GM12878 (cell line): ENCODE measurements at regions not wholly inside any gene's neighbourhood (a gene's known extent, or its start where the extent isn't known, plus 50 kb on each side); places are given as distances from the start of the nearest gene placed in this dataset.

Experiments used
- ATAC-seq: fragments of 200-7000 bp; cut with Tn5 transposase; 3 replicates; pipeline ENCODE4 v1.9.1; 2020; ENCODE audit warnings: mild to moderate bottlenecking, moderate library complexity
- BruUV-seq: library from RNA; stranded (reverse); fragments of 400-500 nt; replicated peaks from 2 replicates; lab custom pipeline; 2021; lab: Mats Ljungman, UMichigan
- CTCF ChIA-PET: fragments of 300-600 bp; sonication (Branson Sonifier 250); formaldehyde crosslinking; extraction: SDS; loops from one replicate; lab custom pipeline; 2021; ENCODE audit warnings: inconsistent platforms; lab: Yijun Ruan, JAX
- POLR2A ChIA-PET: fragments of 350-600 bp; formaldehyde crosslinking; extraction: SDS; loops from one replicate; lab custom pipeline; 2021; ENCODE audit warnings: inconsistent platforms; lab: Charles Lee
- RAD21 ChIA-PET: fragments of 300-600 bp; sonication (Branson Sonifier 250); formaldehyde crosslinking; loops from one replicate; lab custom pipeline; 2023; ENCODE audit warnings: antibody characterized with exemption; ENCODE audit not compliant: unreplicated experiment; lab: Charles Lee
- SMC1A ChIA-PET: fragments of 300-600 bp; sonication (Branson Sonifier 250); formaldehyde crosslinking; loops from one replicate; lab custom pipeline; 2023; ENCODE audit not compliant: unreplicated experiment, uncharacterized antibody; lab: Charles Lee
- DNase-seq: peaks from one replicate; pipeline ENCODE4 v3.0.0-alpha.2; 2011; ENCODE audit warnings: low read depth, low spot score
- FAIRE-seq: peaks from 3 replicates; lab custom pipeline; 2011; peaks lifted over from hg19 to GRCh38; lab: Jason Lieb, UNC
- H2AFZ ChIP-seq: 2 replicates; pipeline ENCODE4 v1.6.0; 2011; ENCODE audit warnings: low read depth, low read length, control low read depth; ENCODE audit not compliant: control insufficient read depth
- H3K27ac ChIP-seq: 2 replicates; pipeline ENCODE4 v1.5.1; 2011; ENCODE audit warnings: control low read depth; ENCODE audit not compliant: control insufficient read depth, insufficient read depth
- H3K27me3 ChIP-seq, 2 experiments: replicated peaks in 1 of 2; 2 replicates each; pipeline versions ENCODE4 v1.6.0 to v1.6.1; 2011; ENCODE audit warnings: low read length in 1 of 2; ENCODE audit not compliant: control insufficient read depth in 2 of 2, insufficient read depth in 2 of 2
- H3K36me3 ChIP-seq, 2 experiments: 2 replicates each; pipeline ENCODE4 v1.5.1; 2011; ENCODE audit warnings: low read length in 1 of 2; ENCODE audit not compliant: control insufficient read depth in 2 of 2, insufficient read depth in 2 of 2
- H3K4me1 ChIP-seq: 2 replicates; pipeline ENCODE4 v1.6.1; 2011; ENCODE audit warnings: mild to moderate bottlenecking, low read length, moderate library complexity, mixed read lengths; ENCODE audit not compliant: control insufficient read depth, insufficient read depth
- H3K4me2 ChIP-seq: 2 replicates; pipeline ENCODE4 v1.6.0; 2011; ENCODE audit warnings: control low read depth; ENCODE audit not compliant: control insufficient read depth, insufficient read depth
- H3K4me3 ChIP-seq: fragments of 200-600 bp; sonication (generic); 2 replicates; pipeline ENCODE4 v1.5.1; 2016
- H3K79me2 ChIP-seq: 2 replicates; pipeline ENCODE4 v1.6.0; 2011; ENCODE audit warnings: low read length; ENCODE audit not compliant: control insufficient read depth, insufficient read depth
- H3K9ac ChIP-seq: 2 replicates; pipeline ENCODE4 v1.8.0; 2011; ENCODE audit warnings: low read length, control low read depth, mixed read lengths; ENCODE audit not compliant: control insufficient read depth, insufficient read depth
- H3K9me3 ChIP-seq: replicated peaks from 3 replicates; pipeline ENCODE4 v1.5.1; 2011; ENCODE audit warnings: mild to moderate bottlenecking, low read length; ENCODE audit not compliant: control insufficient read depth, insufficient read depth
- H4K20me1 ChIP-seq: 2 replicates; pipeline ENCODE4 v1.6.0; 2011; ENCODE audit not compliant: control insufficient read depth, insufficient read depth
- ASH2L ChIP-seq: fragments of 300-600, 200-600 bp; sonication (generic); IDR thresholded peaks from 2 replicates; pipeline ENCODE4 v1.6.1; 2017; ENCODE audit warnings: low read depth, mild to moderate bottlenecking, borderline replicate concordance
- BHLHE40 ChIP-seq, 2 experiments: fragments of 450-650 bp in 1 of 2; IDR thresholded peaks; 2 replicates each; pipeline ENCODE4 v1.6.1; 2011 to 2017; ENCODE audit warnings: low read depth in 2 of 2, borderline replicate concordance in 1 of 2, improper control_type of control experiment in 1 of 2, low read length in 1 of 2, mild to moderate bottlenecking in 1 of 2
- CBFB ChIP-seq: IDR thresholded peaks from 2 replicates; pipeline ENCODE4 v1.6.1; 2016; ENCODE audit warnings: antibody characterized with exemption, low read depth
- EP300 ChIP-seq, 2 experiments: fragments of 150-350 bp in 1 of 2; IDR thresholded peaks; 2 replicates each; pipeline ENCODE4 v1.6.1; 2011 to 2012; ENCODE audit warnings: low read depth in 2 of 2, low read length in 2 of 2, borderline replicate concordance in 1 of 2, improper control_type of control experiment in 1 of 2, inconsistent platforms in 1 of 2; ENCODE audit not compliant: control insufficient read depth in 1 of 2
- IKZF1 ChIP-seq: fragments of 450-650 bp; conservative IDR thresholded peaks from 2 replicates; pipeline ENCODE4 v1.6.1; 2017; ENCODE audit warnings: antibody characterized with exemption, mild to moderate bottlenecking
- MTA2 ChIP-seq: fragments of 450-650 bp; IDR thresholded peaks from 2 replicates; pipeline ENCODE4 v1.6.1; 2016; ENCODE audit warnings: low read depth, mild to moderate bottlenecking, moderate library complexity
- PAX5 ChIP-seq: IDR thresholded peaks from 2 replicates; pipeline ENCODE4 v1.6.1; 2011; ENCODE audit warnings: low read depth, low read length, borderline replicate concordance
- PBX3 ChIP-seq: IDR thresholded peaks from 2 replicates; pipeline ENCODE4 v1.6.1; 2011; ENCODE audit warnings: mild to moderate bottlenecking, low read depth, low read length, moderate library complexity; ENCODE audit not compliant: insufficient replicate concordance
- PKNOX1 ChIP-seq: fragments of 450-650 bp; IDR thresholded peaks from 2 replicates; pipeline ENCODE4 v1.6.1; 2016; ENCODE audit warnings: mild to moderate bottlenecking
- RUNX3 ChIP-seq: IDR thresholded peaks from 2 replicates; pipeline ENCODE4 v1.6.1; 2012; ENCODE audit warnings: low read length, inconsistent platforms
- SKIL ChIP-seq: fragments of 450-650 bp; IDR thresholded peaks from 2 replicates; pipeline ENCODE4 v1.6.1; 2017; ENCODE audit warnings: mild to moderate bottlenecking, low read depth, inconsistent platforms; ENCODE audit not compliant: poor library complexity, severe bottlenecking
- SRF ChIP-seq, 2 experiments: IDR thresholded peaks; 2 replicates each; pipeline ENCODE4 v1.6.1; 2011; ENCODE audit warnings: low read depth in 2 of 2, low read length in 2 of 2, mild to moderate bottlenecking in 1 of 2, moderate library complexity in 1 of 2
- ZNF592 ChIP-seq: fragments of 450-650 bp; IDR thresholded peaks from 2 replicates; pipeline ENCODE4 v1.6.1; 2017; ENCODE audit warnings: mild to moderate bottlenecking, moderate library complexity
- WGBS: methylation state at CpG from one replicate; pipeline ENCODE4 v1.1.6; 2016; ENCODE audit warnings: low lambda C conversion rate; ENCODE audit not compliant: insufficient replicate concordance, insufficient coverage; ENCODE audit errors: missing lambda C conversion rate; 5-methylcytosine and 5-hydroxymethylcytosine counted together
- in situ Hi-C: fragments of 300-500 bp; cut with MboI; formaldehyde crosslinking; loops from 9 replicates; pipeline ENCODE4 v1.14.3; 2018; ENCODE audit warnings: mixed read lengths
- intact Hi-C: fragments of 100-400 bp; cut with micrococcal nuclease; formaldehyde crosslinking; loops from one replicate; pipeline ENCODE4 v1.14.2; 2022; ENCODE audit not compliant: unreplicated experiment

GRCh38 chr2:122148128-122148767 is 392.8 kb downstream of the TSN start:
- Histone ChIP-seq H3K27ac (no peak overlapping the region), H3K9me3 (no peaks in the 10 kb centered on the region), H2AFZ (no peak overlapping the region), H3K79me2 (no peaks in the 10 kb centered on the region), H3K27me3 (no peaks in the 10 kb centered on the region), H3K9ac (no peak overlapping the region), H3K36me3 (no peaks in the 10 kb centered on the region), H4K20me1 (no peaks in the 10 kb centered on the region), H3K4me1 (no peaks in the 10 kb centered on the region), H3K4me3 (no peak overlapping the region), H3K4me2 (no peak overlapping the region)
- intact Hi-C loops, result no loop called here
- SMC1A ChIA-PET, result interaction anchor here (1.0 to 2.2 kb wide), 4 partner anchors 9 to 21 kb away, joined by 3 to 12 read pairs (median 4); no protein-coding TSS in a partner anchor
- in situ Hi-C loops, result no loop called here
- WGBS, result 18% methylated on average over 4 of the region's 4 CpGs
- ATAC-seq (peak; percentile 45), DNase-seq (no peak), FAIRE-seq (no peak)
- CTCF ChIA-PET, result interaction anchor here (0.9 to 1.3 kb wide), 2 partner anchors 583 to 598 kb away, joined by 3 read pairs; no protein-coding TSS in a partner anchor
- RAD21 ChIA-PET, result interaction anchor here (0.6 to 1.6 kb wide), 5 partner anchors 14 to 192 kb away, joined by 3 to 6 read pairs (median 4); no protein-coding TSS in a partner anchor
- POLR2A ChIA-PET, result interaction anchor here (0.7 kb wide), 1 partner anchor 14 kb away, joined by 4 read pairs; no protein-coding TSS in a partner anchor
- BruUV-seq, result no TSS peak
- TF ChIP-seq ASH2L, result no peak
- peak; percentile 54 for TF ChIP-seq MTA2
- TF ChIP-seq RUNX3, result no peak
- TF ChIP-seq CBFB, result no peak
- TF ChIP-seq EP300 (IDR thresholded peaks at IDR 0.05; ENCODE audit: borderline replicate concordance in 1 of 2, control insufficient read depth in 1 of 2, low read depth in 2 of 2, low read length in 2 of 2), result peak in 1 of 2 experiments; percentile 54; a peak in 1 of 4 replicates
- TF ChIP-seq BHLHE40 (IDR thresholded peaks at IDR 0.05; ENCODE audit: borderline replicate concordance in 1 of 2, low read depth in 2 of 2, low read length in 1 of 2), result peak in 1 of 2 experiments; percentile 6; a peak in 1 of 4 replicates
- TF ChIP-seq PKNOX1, result peak; percentile 8; the same call in 1 of the 2 replicates
- TF ChIP-seq SRF (IDR thresholded peaks at IDR 0.05; ENCODE audit: low read depth in 2 of 2, low read length in 2 of 2), result no peak
- TF ChIP-seq PAX5, result 0 out of 2 replicates have a peak, but pooled peaks have one; percentile 21
- TF ChIP-seq ZNF592, result no peak
- no peak for TF ChIP-seq PBX3
- TF ChIP-seq SKIL, result no peak
- 0 out of 2 replicates have a peak, but pooled peaks have one; percentile 18 for TF ChIP-seq IKZF1
